ENCODE measurements at regions not wholly inside any gene's neighbourhood (a gene's known extent, or its start where the extent isn't known, plus 50 kb on each side); places are given as distances from the start of the nearest gene placed in this dataset.

- no peak for TF ChIP-seq CTCF (IDR thresholded peaks at IDR 0.05)
- TF ChIP-seq POLR2A (IDR thresholded peaks at IDR 0.05), result no peak
Measured at GRCh38 chr16:85417156-85417860, 195.8 kb upstream of the GSE1 start.

Measured in thyroid gland (tissue), 4 donors.